Stomach (tissue), 4 donors: ENCODE measurements at regions not wholly inside any gene's neighbourhood (a gene's known extent, or its start where the extent isn't known, plus 50 kb on each side); places are given as distances from the start of the nearest gene placed in this dataset.

Experiments used
- CTCF ChIP-seq, 7 experiments: fragments of 450-650 bp in 4 of 7; fragments of 200-600 bp in 3 of 7; sonication (generic) in 3 of 7; IDR thresholded peaks; one replicate each; pipeline ENCODE4 v1.5.1; 2016 to 2019; ENCODE audit warnings: antibody characterized with exemption in 7 of 7, control low read depth in 2 of 7, mild to moderate bottlenecking in 1 of 7
- POLR2A ChIP-seq, 4 donors: fragments of 450-650 bp; IDR thresholded peaks; one replicate each; pipeline ENCODE4 v1.6.1; 2016; ENCODE audit warnings: antibody characterized with exemption in 4 of 4, control low read depth in 2 of 4, mild to moderate bottlenecking in 1 of 4, moderate library complexity in 1 of 4
- POLR2AphosphoS5 ChIP-seq, 3 donors: sonication (generic); formaldehyde crosslinking; IDR thresholded peaks; one replicate each; pipeline ENCODE4 v1.6.1; 2016; ENCODE audit warnings: antibody characterized with exemption in 3 of 3

GRCh38 chr6:148258868-148259267, 83.8 kb upstream of the SASH1 start:
- no peak for TF ChIP-seq CTCF (IDR thresholded peaks at IDR 0.05)
- no peak for TF ChIP-seq POLR2A (IDR thresholded peaks at IDR 0.05)
- TF ChIP-seq POLR2AphosphoS5 (IDR thresholded peaks at IDR 0.05) = no peak
